IPS DF 19.7 (cell line): ENCODE measurements at regions not wholly inside any gene's neighbourhood (a gene's known extent, or its start where the extent isn't known, plus 50 kb on each side); places are given as distances from the start of the nearest gene placed in this dataset.

ENCODE experiments used
- DNase-seq: peaks from one replicate; pipeline ENCODE4 v3.0.0-alpha.2; 2013; ENCODE audit warnings: low read depth, low spot score

DNA sequence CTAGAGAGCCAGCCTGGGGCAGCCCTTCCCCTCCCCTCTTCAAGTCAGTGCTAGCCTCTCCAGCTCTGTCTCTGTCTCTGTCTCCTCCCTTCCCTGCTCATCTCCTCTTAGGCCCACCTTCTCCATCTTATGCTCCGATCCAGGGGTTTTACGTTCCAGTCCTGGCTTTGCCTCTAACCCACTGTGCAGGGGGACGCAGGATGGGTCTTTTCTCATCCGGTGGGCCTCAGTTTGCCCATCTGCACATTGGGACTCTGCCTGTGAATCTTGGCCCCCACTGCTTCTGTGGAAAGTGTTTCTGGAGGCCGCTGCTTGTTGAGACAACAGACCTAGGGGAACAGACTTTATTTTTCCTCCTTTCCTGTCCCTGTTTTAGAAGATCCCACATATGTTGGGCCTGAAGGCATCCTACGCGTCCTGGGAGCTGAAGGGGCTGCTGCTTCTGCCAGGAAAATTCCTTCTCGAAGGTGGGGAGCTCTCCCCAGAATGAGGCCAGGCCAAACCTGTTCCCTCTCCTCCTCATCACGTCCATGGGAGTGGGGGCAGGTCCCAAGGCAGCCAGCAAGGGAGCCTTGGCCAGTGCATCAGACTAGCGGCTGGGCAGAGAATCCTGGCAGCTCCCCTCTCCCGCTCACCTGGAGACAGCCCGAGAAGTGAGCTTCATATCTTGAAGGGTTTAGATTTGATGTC is 99.5 kb upstream of the CSF3R start:
- DNase-seq: no peak

DNA sequence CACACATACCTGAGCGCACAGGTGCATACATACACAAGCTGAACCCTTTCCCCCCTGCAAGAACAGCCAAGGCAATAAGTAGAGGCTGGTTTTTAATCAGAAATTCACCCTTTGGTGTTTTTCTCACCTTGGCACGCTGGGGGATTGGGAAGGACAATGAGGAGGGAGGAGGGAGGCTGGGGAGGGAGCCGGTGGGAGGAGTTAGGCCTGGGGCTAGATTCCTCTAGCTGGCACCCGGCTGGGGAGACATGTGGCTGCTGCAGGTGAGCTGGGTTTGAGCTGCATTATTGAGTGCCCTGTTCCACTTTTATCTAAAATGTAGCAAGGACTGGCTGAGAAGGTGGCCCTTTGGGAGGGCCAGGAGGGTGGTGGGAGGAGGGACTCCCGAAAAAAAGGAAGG is 97.8 kb upstream of the CSF3R start:
- DNase-seq: no peak

DNA sequence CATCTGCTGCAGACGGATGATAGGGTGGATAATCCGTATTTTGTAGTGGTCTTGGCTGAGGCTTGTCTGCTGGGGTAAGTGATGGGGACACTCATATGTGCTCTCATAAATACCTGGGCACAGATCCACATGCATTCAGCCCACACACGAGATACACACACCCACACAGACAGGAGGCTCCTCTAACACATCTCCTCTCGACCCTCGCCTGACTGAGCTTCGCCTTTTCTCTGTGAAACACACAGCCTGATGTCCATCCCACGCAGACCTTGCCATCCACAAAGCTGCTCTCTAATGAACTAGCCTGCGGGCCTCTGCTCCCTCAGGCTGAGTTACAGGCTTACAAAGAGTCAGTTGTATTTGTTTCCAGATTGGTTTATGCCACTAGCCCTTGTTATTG is 96.3 kb upstream of the CSF3R start:
- DNase-seq: no peak

DNA sequence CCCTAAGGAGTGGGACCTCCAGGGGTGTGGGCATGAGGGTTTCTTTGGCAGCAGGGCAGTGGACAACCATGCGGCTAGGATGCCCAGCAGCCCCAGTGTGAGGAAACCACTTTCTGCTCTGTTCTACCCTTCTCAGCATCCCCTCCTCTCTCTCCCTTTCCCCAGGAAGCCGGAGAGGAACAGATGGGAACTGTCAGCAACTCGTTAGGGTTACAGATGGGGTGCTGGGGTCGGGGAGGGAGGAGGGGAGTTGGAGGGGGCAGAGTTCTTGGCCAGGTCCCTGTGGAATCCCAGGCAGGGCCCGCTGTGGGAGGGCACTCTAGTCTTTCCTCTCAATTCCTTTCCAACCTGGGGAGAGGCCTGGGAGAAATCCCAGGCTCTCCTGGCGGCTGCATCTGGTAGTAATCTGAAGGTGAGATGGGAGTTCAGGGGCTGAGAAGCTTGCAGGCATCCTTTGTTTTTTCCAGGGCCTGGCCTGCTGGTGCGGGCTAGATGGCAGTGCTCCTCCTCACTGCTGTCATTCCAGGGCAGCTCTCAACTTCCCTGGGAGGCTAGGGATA is 93.9 kb upstream of the CSF3R start:
- DNase-seq: no peak

DNA sequence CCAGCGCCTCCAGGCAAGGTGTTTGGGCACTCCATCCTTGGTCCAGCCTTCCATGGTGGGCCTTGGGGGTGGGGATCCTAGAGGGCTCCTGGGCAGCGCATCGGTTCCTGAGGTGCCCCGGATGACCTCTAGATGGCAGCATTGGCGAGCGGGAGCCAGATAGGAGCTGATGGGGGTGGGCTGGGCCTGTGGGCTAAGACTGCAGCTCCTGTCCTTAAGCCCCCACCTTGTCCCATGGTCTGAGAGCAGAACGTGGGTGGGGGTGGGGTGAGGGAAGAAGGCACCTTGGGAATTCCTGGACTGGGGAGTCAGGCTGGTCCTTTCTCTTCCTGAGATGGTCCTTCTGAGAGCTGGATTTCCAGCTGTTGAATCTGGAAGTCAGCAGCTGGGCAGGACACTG is 93.4 kb upstream of the CSF3R start:
- no peak for DNase-seq

DNA sequence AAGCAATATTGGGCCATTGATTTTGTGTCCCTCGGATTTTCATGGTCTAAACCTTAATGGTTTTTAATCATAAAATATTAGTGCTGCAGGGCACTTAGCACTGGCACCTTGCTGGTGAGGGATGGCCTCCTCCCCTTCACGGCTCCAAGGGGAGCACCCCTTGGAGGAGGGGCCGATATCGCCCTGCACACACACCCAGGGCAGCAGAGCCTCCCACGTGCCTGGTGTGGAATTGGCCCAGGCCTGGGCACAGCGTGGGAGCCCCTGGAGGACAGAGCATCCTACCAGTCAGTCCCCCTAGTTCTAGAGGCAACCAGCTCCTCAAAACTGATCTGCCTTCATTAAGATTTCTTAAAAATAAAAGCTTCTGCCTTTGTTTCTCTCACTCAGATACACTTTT is 90.7 kb upstream of the CSF3R start:
- no peak for DNase-seq

DNA sequence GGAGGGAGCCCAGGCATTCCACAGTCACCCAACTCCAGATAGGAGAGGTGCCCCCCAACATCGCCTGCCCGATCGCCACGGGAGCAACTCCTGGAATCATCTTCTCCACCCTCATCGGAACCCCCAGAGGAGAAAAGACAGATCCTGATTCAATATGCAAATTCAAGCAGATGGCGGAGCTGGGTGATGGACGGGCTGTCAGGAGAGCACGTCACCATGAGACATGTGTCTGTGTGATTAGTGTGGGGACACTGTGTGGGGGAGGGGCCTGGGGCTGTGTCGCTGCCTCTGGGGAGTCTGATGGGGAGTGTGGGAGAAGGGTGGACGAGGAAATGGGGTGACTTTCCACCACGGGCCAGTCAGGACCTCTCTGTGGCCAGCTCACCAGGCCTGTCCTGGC is 90.2 kb upstream of the CSF3R start:
- no peak for DNase-seq

DNA sequence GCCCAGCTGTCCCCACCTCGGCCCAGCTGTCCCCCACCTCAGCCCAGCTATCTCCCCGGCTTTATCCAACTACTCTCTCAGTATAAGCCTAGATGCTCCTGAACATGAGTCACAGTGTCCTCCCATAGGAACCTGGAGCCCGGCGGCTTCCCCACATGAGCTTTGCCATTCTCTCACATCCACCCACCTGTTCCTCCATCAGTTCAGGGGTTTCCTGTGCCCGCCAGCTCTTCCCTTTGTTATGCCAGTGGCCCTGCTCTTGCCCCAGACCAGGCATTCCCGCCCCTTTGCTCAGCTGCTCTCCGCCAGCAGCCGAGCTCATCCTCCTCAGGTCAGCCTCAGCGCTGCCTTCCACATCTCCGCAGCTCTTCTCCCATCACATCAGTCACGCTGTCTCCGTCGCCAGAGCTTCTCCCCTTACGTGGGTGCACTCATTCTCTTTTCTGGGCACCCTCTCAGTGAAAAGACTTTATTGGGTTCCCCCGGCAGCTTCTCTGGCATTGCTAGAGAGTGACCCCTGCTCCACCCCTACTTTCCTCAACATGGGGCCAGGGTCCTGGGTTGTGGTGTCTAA is 89.5 kb upstream of the CSF3R start:
- no peak for DNase-seq

DNA sequence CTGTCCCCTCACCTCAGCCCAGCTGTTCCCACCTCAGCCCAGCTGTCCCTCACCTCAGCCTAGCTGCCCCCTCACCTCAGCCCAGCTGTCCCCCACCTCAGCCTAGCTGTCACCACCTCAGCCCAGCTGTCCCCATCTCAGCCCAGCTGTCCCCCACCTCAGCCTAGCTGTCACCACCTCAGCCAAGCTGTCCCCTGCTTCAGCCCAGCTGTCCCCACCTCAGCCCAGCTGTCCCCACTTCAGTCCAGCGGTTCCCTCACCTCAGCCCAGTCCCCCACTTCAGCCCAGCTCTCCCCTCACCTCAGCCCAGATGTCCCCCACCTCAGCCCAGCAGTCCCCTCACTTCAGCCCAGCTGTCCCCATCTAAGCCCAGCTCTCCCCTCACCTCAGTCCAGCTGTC is 88.4 kb upstream of the CSF3R start:
- no peak for DNase-seq

DNA sequence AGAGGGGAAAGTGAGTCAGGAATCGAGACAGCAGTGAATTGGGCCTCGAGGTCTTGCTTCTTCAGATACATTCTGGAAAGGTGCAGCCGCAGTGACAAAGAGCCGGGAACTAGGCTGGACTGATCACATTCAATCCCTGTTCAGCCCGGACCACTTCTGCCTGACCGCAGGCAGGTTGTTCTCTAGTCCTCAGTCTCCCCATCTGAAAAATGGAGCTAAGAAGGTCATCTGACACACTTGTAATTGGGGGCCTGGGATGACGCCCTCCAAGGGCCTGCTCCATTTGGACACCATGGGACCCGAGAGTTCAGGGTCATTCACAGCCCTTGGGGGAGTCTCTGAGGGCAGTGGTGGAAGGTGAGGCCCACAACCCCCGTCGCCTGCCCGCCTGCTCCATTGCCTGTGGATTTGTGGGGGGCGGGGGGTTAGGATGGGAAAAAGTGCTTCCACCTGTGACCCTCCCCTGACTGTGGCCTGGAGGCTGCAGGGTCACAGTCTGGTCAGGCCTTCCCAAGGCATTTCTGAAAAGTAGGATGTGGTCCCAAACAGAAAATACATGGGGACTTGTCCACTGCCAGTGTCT is 87.9 kb upstream of the CSF3R start:
- DNase-seq: no peak

DNA sequence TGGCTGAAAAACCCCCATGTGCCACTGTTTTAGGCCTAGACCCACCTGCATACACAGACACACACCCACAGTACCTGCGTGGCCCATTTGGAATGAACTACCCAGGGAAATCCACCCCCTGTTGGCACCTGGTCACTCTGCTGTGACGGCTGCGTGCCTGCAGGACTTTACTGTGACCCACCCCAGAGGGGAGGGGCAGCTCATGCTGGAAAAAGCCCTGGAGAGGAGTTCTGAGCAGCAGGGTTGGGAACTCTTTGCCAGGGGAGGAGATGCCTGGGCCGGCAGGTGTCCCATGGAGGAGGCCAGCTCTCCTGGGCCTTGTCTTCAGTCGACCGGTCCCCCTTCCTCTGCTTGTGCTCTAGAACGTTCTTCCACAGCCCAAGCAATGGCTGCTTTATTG is 87.3 kb upstream of the CSF3R start:
- no peak for DNase-seq

DNA sequence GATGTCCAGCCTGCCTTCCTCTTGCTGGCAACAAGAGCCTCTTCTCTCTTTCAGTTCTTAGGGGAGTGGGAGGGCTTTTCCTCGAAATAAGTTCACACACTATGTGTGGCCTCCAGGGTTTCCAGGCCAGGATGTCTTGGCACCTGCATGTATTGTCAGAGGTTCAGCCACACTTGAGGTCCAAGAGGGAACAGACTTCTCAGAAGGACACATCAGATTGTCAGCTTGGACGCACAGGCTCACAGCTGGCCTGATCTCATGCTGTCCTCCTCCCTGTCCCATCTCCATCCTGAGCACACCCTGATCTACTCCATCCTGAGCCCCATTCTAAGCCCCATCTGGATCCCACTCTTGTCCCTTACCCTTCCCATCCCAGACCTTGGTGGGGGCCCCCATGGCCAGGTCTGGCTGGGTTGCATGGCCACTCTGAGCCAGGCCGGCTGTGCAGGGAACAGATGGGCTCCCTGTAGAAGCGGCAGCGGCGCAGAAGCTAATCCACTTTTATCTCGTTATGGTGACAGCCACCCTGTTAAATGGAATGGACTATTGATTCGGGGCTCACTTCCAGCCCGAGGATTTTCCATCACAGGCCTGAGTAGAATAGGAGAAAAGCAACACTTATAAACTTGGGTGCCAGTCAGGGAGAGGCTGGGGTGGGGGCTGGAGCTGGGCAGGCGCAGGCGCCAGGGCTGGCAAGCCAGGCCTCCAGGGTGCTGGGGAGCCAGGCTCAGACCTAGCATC is 85.1 kb upstream of the CSF3R start:
- no peak for DNase-seq

DNA sequence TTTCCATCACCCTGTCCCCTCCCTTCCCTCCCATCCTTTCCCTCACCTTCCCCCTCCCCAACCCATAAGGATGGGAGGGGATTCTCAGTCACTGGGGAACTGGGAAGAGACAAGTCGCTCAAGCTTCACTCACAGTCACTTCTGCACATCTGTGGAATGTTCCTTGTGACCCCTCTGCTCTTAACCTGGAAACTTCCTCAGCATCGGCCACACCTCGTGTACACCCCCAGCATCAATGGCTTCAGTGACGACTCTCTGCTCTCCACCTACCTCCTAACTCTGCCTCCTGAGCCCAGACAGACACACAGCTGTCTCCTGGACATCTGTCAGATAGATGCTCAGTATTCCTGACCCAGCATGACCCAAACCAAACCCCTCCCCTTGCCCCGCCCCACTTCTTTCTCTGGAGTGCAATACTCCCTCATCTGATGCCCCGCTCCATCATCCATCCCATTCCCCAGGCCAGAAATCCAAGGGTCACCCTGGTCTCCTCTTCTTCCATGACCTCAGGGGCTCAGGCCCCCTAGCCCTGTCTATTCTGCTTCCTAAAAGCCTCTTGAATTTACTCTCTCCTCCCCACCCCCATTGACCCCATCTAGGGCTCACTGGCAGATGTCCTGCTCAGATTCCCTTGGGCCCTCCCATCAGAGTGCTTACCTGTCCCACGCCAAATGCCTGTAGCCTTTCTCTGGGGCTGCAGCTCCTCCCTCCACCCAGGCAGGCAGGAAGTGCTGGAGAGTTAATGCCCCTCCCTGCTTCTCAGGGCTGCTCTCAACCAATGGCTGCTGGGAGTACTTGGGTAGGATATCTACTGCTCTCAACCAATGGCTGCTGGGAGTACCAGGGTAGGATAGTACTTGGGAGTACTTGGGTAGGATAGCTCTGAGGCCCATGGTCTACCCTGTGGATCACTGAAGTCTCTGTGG is 83.1 kb upstream of the CSF3R start:
- no peak for DNase-seq

DNA sequence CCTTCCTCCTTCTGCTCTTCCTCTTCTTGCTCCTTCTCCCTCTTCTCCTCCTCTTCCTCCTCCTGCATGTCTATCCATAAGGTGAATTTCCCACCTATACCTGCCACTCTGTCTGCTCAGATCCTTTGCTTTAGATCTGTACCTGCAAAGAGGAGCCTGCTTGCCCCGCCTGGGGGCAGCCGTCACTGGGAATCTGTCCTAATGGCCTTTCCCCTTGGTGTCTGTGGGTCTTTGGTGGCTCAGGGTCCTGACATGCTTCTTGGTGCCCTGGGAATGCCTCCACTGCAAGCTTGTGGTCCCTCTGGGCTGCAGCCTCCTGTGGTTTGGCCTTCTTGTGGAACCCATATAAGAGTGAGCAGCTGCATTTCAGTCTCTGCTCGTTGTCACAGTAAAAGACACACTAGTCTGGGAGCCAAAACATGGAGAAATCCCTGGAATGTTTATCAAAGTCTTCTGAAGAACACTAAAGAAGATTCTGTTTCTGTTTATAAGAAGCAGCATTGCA is 79.5 kb upstream of the CSF3R start:
- DNase-seq: no peak

DNA sequence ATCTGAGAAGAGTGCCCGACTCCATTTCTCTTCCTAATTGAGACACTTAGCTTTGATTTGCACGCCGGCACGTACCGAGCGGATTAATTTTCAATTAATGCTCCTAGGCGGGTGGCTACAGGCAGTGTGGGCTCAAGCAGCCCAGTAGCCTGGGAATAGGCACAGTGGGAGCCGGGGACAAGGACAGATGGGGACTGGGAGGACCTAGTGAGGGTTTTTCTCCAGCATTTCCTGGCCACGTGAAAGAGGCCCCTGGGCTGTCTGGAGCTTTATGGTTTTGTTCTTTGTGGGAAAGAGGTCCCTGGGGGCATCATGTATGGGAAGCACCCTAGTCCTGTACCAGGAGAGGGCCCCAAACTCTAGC is 78.6 kb upstream of the CSF3R start:
- no peak for DNase-seq

DNA sequence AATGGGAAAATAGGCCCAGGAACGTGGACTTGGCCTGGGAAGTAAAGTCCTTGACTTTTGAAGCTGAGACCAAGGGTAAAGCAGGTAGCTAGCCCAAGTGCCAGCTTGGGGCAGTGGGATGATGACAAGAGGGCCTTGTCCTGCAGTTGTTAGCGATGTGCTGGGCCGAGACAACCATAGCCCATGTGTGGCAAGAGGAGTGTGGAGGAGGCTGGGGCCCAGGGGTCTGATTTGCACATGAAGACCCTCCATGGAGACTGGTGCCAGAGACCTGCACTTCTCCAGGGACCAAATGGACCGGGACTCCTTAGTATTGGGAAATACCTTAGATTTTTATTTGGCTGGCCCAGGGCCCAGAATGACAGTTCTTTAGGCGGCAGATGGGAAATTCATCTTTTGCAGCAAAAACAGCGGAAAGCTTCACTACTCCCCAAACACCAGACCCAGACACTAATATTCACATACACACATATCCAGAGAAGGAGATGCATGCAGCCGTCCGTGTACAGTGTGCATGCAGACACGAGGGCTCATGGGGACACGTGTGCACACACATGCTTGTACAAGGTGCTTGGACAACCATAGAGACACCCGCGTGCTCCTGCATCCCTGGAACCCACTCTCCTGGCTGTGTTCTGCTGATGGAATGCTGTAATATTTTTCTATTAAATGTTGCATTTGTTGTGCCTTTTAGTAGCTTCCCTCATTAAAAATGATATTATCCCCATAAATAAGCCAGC is 78.1 kb upstream of the CSF3R start:
- no peak for DNase-seq

DNA sequence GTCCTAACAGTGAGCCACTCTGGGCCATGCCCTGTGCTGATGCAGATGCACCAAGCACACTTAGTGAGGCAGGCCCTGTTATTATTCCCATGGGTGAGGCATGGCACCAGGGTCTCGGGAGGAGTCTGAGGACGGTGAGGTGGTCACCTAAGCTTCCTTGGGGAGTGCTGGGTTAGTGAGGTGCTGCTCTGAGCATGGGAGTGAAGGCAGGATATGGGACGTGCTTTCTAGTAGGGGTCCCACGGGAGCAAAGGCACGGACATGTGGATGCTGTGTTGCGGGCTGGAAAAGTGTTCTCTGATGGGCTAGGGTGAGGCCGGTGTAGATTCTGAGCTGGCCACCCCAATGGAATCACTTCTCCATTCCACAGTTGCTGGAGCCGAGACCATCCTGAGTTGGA is 77.5 kb upstream of the CSF3R start:
- DNase-seq: no peak

DNA sequence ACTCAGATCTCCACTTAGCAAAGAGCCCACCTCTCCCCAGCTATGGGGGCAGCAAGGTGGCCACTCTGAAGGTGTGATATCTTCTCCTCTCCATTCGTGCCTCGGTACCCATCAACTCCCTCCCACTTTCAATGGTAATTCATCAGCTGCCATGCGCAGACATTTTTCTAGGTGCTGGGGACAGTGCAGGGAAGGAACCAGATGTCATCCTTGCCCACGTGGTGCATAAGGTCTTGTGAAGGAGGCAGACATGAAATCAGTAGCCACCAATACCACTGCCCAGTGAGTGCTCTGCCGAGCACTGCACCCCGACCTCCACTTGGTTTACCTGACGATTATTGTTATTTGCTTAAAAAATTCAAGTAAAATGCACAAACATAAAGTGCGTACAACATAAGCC is 76.3 kb upstream of the CSF3R start:
- DNase-seq: no peak

DNA sequence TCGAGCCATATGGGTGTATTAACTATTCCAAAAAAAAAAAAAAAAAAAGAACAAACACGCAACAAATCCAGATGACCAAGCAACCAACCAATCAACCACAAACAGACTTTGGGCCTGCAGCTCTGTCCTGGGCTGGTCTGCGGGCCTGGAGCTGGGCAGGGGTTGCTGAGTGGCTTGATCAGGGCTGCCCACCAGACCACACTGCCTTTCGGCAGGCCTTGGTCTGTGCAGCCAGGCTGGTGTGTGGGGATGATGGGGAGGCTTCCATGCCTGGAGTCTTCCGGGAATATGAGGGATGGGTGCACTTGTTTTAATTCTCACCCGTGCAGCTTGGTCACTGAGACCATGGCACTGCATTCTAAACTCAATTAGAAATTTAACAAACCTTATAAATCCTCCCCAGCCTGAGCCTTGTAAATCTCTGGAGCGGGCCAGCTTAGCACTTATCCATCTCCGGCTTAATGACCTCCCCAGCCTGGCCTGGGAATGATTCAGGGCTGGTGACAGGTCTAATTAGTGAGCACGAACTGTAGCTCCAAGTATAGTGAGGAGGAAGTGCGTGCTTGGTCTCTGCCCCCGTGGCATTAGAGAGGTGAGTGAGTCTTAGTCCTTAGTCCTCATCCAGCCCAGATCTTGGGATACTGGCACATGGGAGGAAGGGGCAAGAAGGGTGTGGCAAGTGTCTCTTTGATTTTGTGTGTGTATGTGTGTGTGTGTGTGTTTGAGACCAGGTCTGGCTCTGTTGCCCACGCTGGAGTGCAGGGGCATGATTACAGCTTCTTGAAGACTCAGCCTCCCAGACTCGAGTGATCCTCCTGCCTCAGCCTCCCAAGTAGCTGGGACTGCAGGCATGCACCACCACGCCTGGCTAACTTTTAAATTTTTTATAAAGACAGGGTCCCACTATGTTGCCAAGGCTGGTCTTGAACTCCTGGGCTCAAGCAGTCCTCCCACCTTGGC is 74.6 kb upstream of the CSF3R start:
- DNase-seq: no peak
